A673 (cell line): ENCODE measurements at regions not wholly inside any gene's neighbourhood (a gene's known extent, or its start where the extent isn't known, plus 50 kb on each side); places are given as distances from the start of the nearest gene placed in this dataset.

Experiments
- CTCF ChIP-seq: fragments of 300-800, 200-600 bp; sonication (generic); conservative IDR thresholded peaks from 2 replicates; pipeline ENCODE4 v1.5.1; 2017; ENCODE audit warnings: low read depth, mild to moderate bottlenecking, antibody characterized with exemption, low read length, moderate library complexity, mixed read lengths
- EZH2 ChIP-seq: fragments of 200-600 bp; sonication (generic); IDR thresholded peaks from 2 replicates; pipeline ENCODE4 v1.6.1; 2017; ENCODE audit warnings: borderline replicate concordance, low read depth, mild to moderate bottlenecking, mixed read lengths, antibody characterized with exemption, low read length; ENCODE audit not compliant: poor library complexity, severe bottlenecking

- TF ChIP-seq EZH2 (no peak), CTCF (no peak)
Observed at GRCh38 chr22:48351376-48352085, 1476.1 kb downstream of the BRD1 start.
